ENCODE measurements at regions not wholly inside any gene's neighbourhood (a gene's known extent, or its start where the extent isn't known, plus 50 kb on each side); places are given as distances from the start of the nearest gene placed in this dataset.

DNA sequence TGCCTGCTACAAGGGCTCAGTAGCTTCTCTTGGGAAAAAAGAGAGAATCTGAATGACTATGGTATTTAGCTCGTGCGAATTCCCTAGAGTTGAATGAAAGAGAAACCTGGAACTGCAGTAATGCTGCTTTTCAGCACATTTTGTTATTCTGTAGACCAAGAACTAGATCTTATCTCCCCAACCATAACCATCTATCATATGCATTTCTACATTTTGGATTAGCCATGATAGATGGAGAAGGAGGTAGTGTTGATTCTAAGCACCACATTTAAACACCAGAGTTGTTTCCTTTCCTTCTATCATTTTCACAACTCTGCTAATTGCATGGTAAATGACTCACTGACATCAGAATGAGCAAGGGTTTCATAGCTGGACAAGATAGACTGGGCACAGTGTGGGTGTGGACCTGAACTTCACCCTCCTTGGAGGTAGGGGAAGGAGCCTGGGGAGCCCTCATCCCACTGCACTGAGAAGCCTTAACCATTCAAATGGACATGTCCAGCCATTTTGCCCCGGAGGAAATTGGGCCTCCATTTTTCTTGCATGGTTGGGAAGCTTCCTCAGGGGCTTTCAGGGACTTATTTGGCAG is 55.3 kb upstream of the BMPER start:
- H3K27ac ChIP-seq (ENCODE audit: extremely low read depth, low read depth, low read length): no peak overlapping the region
- no peaks in the 10 kb centered on the region for H4K20me1 ChIP-seq (replicated peaks; ENCODE audit: control insufficient read depth, insufficient read depth, low read length)
- no peak overlapping the region for H2AFZ ChIP-seq (ENCODE audit: low read depth, low read length)
- DNase-seq (ENCODE audit: extremely low read depth in 1 of 4, low spot score in 3 of 4): no peak
- no peak overlapping the region for H3K4me2 ChIP-seq (ENCODE audit: insufficient read depth, low read length)
- H3K4me3 ChIP-seq: no peak overlapping the region
- in situ Hi-C loops (cut with MboI): no loop called here
- intact Hi-C loops (cut with micrococcal nuclease): no loop called here
- POLR2A ChIA-PET: no interaction called here
- no TSS peak for BruUV-seq (replicated peaks)
- H3K79me2 ChIP-seq (ENCODE audit: control insufficient read depth, insufficient read depth, low read length): no peaks in the 10 kb centered on the region
- no peaks in the 10 kb centered on the region for H3K4me1 ChIP-seq (replicated peaks in 1 of 2; ENCODE audit: control insufficient read depth in 2 of 2, insufficient read depth in 2 of 2, low read length in 2 of 2)
- H3K9me3 ChIP-seq (replicated peaks; ENCODE audit: control insufficient read depth, insufficient read depth, low read depth, low read length): no peaks in the 10 kb centered on the region
- no peak overlapping the region for H3K9ac ChIP-seq (ENCODE audit: insufficient read depth in 1 of 2, low read depth in 2 of 2, low read length in 2 of 2)
- no peak for FAIRE-seq
- no peaks in the 10 kb centered on the region for H3K9me1 ChIP-seq (ENCODE audit: control insufficient read depth, insufficient read depth, low read length)
- 0% methylated on average over 3 of the region's 3 CpGs for WGBS (ENCODE audit: insufficient coverage, low coverage, missing lambda C conversion rate)
- H3K36me3 ChIP-seq (ENCODE audit: control insufficient read depth, insufficient read depth, low read length): no peaks in the 10 kb centered on the region
- H3K27me3 ChIP-seq (ENCODE audit: control insufficient read depth in 2 of 2, insufficient read depth in 2 of 2, low read length in 2 of 2): no peaks in the 10 kb centered on the region
- no peak for ATAC-seq
- CTCF ChIA-PET (ENCODE audit: low intra/inter-chr PET ratio): no interaction called here
- no peak for TF ChIP-seq SMARCA5 (IDR thresholded peaks at IDR 0.05)
- TF ChIP-seq ARID1B (IDR thresholded peaks at IDR 0.05): no peak
- TF ChIP-seq ETV1 (tag; conservative IDR thresholded peaks at IDR 0.05; ENCODE audit: low read depth): no peak
- no peak for TF ChIP-seq ZKSCAN1 (IDR thresholded peaks at IDR 0.05; ENCODE audit: low read depth, low read length)
- TF ChIP-seq, protein P1, sequence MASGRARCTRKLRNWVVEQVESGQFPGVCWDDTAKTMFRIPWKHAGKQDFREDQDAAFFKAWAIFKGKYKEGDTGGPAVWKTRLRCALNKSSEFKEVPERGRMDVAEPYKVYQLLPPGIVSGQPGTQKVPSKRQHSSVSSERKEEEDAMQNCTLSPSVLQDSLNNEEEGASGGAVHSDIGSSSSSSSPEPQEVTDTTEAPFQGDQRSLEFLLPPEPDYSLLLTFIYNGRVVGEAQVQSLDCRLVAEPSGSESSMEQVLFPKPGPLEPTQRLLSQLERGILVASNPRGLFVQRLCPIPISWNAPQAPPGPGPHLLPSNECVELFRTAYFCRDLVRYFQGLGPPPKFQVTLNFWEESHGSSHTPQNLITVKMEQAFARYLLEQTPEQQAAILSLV (tag; IDR thresholded peaks at IDR 0.05): no peak
- TF ChIP-seq ZNF263 (CRISPR knock-in tag; IDR thresholded peaks at IDR 0.05; ENCODE audit: borderline replicate concordance): no peak
- no peak for TF ChIP-seq PHF8 (IDR thresholded peaks at IDR 0.05; ENCODE audit: borderline replicate concordance, low read length)
- TF ChIP-seq, protein P2, sequence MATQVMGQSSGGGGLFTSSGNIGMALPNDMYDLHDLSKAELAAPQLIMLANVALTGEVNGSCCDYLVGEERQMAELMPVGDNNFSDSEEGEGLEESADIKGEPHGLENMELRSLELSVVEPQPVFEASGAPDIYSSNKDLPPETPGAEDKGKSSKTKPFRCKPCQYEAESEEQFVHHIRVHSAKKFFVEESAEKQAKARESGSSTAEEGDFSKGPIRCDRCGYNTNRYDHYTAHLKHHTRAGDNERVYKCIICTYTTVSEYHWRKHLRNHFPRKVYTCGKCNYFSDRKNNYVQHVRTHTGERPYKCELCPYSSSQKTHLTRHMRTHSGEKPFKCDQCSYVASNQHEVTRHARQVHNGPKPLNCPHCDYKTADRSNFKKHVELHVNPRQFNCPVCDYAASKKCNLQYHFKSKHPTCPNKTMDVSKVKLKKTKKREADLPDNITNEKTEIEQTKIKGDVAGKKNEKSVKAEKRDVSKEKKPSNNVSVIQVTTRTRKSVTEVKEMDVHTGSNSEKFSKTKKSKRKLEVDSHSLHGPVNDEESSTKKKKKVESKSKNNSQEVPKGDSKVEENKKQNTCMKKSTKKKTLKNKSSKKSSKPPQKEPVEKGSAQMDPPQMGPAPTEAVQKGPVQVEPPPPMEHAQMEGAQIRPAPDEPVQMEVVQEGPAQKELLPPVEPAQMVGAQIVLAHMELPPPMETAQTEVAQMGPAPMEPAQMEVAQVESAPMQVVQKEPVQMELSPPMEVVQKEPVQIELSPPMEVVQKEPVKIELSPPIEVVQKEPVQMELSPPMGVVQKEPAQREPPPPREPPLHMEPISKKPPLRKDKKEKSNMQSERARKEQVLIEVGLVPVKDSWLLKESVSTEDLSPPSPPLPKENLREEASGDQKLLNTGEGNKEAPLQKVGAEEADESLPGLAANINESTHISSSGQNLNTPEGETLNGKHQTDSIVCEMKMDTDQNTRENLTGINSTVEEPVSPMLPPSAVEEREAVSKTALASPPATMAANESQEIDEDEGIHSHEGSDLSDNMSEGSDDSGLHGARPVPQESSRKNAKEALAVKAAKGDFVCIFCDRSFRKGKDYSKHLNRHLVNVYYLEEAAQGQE (IDR thresholded peaks at IDR 0.05; ENCODE audit: borderline replicate concordance): no peak
- TF ChIP-seq, protein P2 (CRISPR knock-in tag; IDR thresholded peaks at IDR 0.05; ENCODE audit: low read depth): no peak
- no peak for TF ChIP-seq HSF4 (CRISPR knock-in tag; IDR thresholded peaks at IDR 0.05; ENCODE audit: borderline replicate concordance)
- no peak for TF ChIP-seq MYC (IDR thresholded peaks at IDR 0.05; ENCODE audit: low read depth, low read length)
- no peak for TF ChIP-seq MYC (CRISPR knock-in tag; IDR thresholded peaks at IDR 0.05; ENCODE audit: borderline replicate concordance, low read depth)
- no peak for TF ChIP-seq HNRNPLL (IDR thresholded peaks at IDR 0.05; ENCODE audit: low read depth, low read length, poor library complexity, severe bottlenecking)
- no peak for TF ChIP-seq RFX1 (IDR thresholded peaks at IDR 0.05)
